Fibroblast of the aortic adventitia (primary cell): ENCODE measurements at regions not wholly inside any gene's neighbourhood (a gene's known extent, or its start where the extent isn't known, plus 50 kb on each side); places are given as distances from the start of the nearest gene placed in this dataset.

Experiments used
- DNase-seq: peaks from one replicate; pipeline ENCODE4 v3.0.0-alpha.2; 2010; ENCODE audit warnings: low read depth
- H3K4me3 ChIP-seq: 2 replicates; pipeline ENCODE4 v1.5.1; 2011; ENCODE audit warnings: low read depth, mild to moderate bottlenecking, control low read depth, low read length, moderate library complexity
- TF ChIP-seq, protein P1 (sequence below): IDR thresholded peaks from 2 replicates; pipeline ENCODE4 v1.5.1; 2011; ENCODE audit warnings: mild to moderate bottlenecking, low read length, control low read depth, inconsistent platforms; ENCODE audit not compliant: insufficient read depth

DNA sequence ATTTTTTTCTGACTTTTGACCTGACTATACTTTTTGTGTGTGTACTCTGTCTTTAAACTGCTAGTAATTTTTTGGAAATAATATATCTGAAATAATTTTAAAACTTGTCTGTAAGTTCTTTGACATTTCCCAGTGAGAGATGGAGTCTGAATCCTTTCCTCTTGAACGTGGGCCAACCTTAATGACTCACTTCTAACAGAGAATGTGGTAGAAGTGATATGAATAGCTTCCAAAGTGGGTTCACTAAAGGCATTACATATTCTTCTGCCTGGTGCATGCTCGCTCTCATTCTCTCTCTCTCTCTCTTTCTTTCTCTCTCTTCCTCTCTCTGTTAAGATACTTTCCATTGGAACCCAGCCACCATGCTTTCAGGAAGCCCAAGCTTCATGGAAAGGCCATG, 108.7 kb upstream of the FERMT1 start:
- DNase-seq: peak; percentile 14
- H3K4me3 ChIP-seq: no peak overlapping the region
- TF ChIP-seq, protein P1, sequence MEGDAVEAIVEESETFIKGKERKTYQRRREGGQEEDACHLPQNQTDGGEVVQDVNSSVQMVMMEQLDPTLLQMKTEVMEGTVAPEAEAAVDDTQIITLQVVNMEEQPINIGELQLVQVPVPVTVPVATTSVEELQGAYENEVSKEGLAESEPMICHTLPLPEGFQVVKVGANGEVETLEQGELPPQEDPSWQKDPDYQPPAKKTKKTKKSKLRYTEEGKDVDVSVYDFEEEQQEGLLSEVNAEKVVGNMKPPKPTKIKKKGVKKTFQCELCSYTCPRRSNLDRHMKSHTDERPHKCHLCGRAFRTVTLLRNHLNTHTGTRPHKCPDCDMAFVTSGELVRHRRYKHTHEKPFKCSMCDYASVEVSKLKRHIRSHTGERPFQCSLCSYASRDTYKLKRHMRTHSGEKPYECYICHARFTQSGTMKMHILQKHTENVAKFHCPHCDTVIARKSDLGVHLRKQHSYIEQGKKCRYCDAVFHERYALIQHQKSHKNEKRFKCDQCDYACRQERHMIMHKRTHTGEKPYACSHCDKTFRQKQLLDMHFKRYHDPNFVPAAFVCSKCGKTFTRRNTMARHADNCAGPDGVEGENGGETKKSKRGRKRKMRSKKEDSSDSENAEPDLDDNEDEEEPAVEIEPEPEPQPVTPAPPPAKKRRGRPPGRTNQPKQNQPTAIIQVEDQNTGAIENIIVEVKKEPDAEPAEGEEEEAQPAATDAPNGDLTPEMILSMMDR: no peak

DNA sequence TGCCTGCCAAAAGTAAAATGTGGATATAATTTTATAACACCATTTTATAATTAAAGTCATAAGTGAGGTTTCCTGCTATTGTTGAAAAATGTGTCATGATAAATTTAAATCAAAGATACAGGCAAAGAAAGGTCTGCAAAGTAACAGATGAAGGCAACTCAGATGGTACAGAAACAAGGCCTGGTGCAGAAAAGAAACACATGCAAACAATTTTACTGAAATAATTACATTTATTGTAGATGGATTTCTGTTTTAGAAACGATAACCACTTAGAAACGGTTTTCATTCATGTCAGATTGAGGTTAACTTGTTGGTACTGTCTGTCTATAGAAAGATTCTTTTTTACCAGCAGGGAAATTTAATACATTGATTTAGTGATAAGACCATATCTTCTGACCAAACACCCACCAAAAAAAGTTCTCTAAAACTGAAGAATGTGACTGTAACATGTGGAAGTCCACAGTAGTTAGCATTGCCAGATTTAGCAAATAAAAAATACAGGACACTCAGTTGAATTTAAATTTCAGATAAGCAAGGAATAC, 105.5 kb upstream of the FERMT1 start:
- no peak overlapping the region for H3K4me3 ChIP-seq
- DNase-seq: no peak
- TF ChIP-seq, protein P1: no peak

DNA sequence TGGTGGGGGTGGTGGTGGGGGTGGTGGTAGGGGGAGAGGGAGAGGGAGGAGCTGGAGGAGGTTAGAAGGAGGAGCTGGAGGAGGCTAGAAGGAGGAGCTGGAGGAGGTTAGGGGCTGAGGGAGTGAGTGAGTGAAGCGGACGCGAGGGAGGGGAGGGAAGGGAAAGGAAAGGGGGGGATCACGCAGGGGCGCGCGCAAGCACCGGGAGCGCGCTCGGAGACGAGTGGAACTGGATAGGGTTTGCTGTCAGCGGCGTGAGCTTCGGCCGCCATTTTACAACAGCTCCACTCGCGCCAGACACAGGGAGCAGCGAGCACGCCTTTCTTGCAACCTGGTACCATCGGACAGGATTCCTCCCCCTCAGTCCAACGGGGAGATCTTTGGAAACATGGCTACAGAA, 90.5 kb upstream of the FERMT1 start:
- TF ChIP-seq, protein P1: no peak
- DNase-seq: no peak
- H3K4me3 ChIP-seq: no peak overlapping the region

DNA sequence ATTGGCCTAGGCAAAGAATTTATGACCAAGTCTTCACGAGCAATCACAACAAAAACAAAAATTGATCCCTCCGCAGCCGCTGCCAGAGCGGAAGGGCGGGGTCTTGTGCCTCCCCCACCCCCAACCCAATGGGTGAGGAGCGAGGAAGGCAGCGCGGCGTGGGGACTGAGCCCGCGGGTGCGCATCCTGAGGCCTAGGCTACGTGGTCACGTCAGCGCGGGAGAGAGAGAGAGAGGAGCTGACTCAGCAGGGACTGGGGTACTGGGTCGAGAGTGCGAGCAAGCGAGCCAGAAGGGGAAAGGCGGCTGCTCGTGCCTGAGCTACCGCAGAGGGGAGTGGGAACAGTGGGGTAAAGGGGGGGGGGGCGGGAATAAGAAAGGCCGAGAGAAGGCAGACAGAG, 90.1 kb upstream of the FERMT1 start:
- TF ChIP-seq, protein P1: no peak
- no peak overlapping the region for H3K4me3 ChIP-seq
- no peak for DNase-seq

DNA sequence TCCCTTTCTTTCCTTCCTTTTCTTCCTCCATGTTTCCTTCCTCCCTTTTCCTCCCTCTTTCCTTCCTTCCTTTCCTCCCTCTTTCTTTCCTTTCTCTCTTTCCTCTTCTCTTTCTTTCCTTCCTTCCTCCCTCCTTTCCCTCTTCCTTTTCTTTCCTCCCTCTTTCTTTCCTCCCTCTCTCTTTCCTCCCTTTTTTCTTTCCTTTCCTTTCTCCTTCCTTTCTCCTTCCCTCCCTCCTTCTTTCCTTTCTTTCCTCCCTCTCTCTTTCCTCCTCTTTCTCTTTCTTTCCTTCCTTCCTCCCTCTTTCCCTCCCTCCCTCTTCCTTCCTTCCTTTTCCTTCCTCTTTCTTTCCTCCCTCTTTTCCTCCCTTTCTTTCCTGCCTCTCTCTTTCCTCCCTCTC, 86.3 kb upstream of the FERMT1 start:
- no peak for DNase-seq
- H3K4me3 ChIP-seq: no peak overlapping the region
- TF ChIP-seq, protein P1: no peak

DNA sequence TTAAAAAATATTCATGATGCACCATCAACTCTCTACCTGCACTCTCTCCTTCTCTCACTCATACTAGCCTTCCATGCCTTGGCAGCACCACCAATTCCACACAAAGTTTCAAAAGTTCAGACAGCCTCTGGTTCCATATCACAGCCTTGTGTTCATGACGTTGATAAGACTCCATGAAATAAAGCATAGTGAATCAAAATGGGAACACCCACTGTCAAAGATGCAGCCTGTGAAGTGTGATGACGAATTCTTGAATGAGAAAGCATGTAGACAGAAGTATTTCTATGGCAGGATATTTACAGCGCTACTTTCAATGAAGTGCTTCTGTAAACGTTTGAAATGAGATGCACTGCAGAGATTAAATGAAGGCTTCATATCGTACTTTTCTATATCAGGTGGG, 77.3 kb upstream of the FERMT1 start:
- DNase-seq: no peak
- H3K4me3 ChIP-seq: no peak overlapping the region
- TF ChIP-seq, protein P1: no peak

DNA sequence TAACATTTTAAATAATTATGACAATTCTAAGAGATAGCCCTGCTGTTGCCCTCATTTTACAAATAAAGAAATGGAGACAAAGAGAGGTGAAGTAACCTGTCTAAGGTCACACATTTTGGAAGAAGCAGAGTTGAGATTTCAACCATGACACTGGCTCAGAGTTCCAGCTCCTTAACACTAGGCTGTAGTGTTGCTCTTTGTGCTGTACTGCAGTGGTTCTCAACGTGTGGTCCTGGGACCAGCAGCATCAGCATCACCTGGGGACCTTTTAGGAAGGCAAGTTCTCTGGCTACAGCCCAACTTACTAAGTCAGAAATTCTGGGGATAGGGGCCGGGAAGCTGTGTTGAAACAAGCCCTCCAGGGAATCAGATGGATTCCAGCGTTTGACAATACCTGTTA, 62.4 kb upstream of the FERMT1 start:
- H3K4me3 ChIP-seq: no peak overlapping the region
- no peak for DNase-seq
- TF ChIP-seq, protein P1: no peak
